AG08396 (cell line): ENCODE measurements at regions not wholly inside any gene's neighbourhood (a gene's known extent, or its start where the extent isn't known, plus 50 kb on each side); places are given as distances from the start of the nearest gene placed in this dataset.
"Not testable (repeated sequence)": the region's sequence is repeated elsewhere in the genome, so short reads cannot be mapped to it uniquely, and the experiment has no call there.

Source experiments
- DNase-seq: peaks from one replicate; pipeline ENCODE4 v3.0.0; 2012; ENCODE audit warnings: low spot score, mixed read lengths

DNA sequence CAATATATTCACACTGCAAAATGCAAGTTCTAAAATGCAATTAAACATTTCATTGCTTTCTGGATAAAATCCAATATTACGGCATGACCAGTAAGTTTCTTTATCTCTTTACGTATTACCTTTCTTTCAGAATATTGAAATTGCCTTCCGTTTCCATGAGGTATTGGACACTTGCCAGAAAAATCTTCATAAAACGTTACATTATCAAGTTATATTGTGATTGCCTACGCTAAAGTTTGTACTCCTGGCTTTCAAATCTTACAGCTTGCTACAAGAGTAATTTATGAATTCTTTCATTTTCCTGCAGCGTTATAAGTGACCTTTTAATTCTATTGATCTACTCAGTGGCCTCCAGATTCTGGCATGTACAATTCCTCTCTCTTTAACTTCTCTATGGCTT, 1349.3 kb downstream of the OTOL1 start:
- no peak for DNase-seq

DNA sequence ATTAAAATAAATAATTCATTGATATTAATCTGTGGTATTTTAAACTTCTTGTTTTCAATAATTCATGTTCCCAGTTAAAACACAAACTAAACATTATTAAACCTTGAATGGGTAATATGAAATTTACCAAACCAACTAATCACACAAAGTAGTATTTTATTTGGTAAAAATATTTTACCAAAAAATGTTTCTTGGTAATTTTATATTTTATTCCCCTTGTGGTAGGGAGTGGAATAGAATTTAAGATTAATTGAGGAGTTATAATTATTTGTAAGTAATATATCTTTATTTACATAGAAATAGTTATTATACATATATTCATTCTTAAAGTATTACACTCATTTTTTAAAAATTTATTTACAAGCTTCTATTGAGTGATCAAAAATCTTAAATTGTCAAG, 1350.9 kb downstream of the OTOL1 start:
- no peak for DNase-seq

DNA sequence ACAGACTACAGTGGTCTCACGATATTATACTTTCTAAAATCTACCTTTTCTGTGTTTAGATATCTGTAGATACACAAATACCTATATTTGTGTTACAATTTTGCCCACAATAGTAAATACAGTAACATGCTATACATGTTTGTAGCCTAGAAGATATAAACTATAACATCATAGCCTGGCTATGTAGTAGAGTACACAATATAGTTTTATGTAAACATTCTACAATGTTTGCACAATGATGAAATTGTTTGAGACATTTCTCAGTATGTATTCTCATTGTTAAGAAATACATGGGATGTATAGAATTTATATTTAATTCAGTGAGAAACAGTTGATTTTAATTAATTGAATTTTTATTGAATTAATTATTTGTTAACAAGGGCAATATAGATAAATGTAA, 1367.0 kb downstream of the OTOL1 start:
- no peak for DNase-seq

DNA sequence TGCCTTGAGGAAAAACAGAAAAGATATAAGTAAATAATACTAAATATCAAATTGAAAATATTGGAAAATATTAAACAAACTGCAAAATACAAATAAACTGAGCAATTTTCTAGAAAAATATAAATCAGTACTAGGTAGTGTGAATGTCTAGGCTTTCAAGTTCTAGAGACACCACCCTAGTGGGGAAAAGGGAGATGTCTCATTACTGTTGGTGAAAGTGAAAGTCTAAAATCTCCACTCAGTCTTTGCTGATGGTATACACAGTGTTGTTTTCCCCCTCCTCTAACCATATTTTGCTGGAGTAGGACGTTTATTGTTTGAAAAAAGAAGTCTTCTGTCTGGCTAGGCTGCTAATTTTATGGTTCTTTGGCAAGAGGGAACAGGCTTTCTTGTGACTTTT, 1368.9 kb downstream of the OTOL1 start:
- DNase-seq, result no peak

DNA sequence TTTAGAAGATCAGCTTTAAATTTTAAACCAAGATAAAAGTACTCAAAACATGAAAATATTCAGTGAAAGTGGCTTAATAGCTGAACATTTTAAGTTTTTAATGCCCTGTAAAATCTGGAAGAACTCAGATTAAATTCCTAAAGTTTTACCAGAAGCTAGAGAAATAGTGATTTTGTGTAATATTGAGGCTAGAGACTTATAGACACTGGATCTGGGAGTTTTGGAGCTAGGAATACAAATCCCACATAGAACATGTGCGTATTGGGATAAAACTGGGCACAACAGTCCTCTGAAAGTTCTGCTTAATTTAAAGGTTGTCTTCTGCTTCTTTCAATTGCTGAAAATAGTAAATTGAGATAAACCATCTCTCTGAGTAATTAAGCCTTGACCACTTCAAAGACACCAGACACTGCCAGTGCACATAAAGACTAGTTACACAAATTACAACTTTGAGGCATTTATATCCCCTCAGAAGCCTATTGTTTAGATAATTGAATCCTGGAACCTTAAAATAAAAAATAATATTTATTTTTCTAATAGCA, 1382.5 kb downstream of the OTOL1 start:
- DNase-seq, result no peak

DNA sequence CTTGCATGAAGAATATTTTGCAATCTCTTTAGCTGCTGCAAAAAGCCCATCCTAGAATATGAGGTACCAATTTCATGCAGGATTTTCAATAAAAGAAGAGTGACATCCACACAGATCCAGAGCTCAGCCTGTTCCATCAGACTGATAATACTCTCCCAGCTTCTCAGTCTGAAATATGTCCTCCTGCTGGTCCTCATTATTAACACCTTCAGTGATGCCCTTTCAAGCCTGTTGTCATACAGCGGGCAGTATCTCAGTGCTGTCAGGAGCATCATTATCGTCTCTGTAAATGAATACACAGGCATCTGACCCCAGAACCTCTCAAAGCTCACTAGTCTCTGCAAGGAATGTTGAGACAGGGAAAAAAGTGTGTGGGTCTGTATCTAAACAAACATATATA, 1387.8 kb downstream of the OTOL1 start:
- no peak for DNase-seq

DNA sequence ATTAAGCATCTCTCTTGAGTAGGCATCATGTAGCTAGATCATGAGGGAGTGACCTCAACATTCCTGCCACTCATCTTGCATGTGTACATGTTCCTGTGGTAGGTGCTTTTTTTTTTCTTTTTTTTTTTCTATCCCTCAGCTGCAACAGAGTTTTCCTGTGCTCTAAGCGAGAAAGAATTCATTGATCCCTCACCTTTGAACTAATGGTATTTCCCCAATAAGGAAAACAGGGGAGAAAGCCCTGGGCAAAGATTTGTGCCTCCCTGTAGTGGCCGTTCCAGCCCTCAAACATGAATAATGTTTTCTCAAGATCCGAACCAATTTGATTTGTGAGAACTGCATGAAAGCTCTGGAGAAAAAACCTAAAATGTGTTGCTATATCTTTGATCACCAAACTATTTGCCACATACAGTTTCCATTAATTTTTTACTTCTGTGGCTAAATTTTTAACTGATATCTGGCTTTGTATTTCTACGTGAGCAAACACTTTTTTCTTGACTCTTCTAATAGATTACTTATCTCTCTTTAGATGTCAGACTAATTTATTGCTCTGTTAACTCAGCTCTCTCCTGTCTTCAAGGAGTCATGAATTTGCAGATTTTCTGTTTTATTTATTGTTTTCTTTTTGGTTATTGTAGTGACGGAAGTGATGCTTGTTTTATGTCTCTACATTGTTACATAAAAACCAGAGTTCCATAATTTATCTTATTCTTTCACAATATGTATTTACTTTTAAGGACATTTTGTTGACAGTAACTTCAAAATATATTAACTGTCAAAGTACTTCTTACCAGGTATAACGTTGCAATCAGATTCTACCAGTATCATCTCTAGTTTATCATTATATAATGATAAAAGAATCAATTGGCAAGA, 1396.5 kb downstream of the OTOL1 start:
- no peak for DNase-seq

DNA sequence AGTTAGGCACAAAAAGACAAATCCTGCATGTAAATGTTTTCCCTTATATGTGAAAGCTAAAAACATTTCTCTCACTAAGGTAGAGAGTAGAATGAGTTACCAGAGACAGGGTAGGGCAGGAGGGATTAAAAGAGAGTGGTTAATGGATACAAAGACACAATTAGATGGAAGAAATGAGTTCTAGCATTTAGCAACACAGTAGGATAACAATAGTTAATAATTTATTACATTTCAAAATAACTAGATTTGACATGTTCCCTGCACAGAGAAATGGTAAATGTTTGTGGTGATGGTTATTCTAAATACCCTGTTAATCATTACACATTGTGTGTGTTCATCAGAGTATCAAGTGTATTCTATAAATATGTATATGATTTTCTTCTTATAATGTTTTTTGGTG, 1400.7 kb downstream of the OTOL1 start:
- DNase-seq, result no peak

DNA sequence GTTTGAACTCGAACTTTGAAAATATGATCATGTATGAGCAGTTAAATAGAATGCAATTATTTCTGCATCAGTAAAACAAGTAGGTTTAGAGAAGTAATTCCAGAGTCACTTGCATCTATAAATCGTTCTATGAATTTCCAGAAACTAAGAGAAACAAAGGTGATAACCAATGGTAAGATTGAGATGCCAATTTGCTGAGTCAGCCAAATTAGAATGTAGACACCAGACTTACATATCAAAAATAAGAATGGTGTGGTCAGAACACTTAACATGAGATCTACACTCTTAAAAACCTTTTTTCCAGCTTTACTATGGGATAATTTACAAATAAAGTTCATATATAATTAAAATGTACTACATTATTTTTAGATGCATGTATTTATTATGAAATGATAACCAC, 1435.9 kb downstream of the OTOL1 start:
- no peak for DNase-seq

DNA sequence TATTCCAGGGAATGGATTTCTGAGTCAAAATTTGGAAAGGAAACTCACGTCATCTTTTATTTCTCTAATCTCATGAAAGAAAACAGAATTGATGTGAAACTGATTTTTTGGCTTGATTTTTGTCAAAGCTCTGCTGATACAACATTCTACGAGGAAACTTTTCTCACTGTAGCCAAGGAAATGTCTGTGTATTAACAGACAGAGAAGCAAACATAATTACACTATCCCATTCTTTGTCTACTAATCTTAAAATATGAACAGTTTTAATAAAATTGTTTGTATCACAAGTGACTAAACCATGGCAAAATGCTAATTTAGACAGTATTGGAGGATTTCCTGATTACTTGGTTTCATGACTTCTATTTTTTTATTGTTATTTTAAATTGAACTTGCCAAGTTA, 1437.0 kb downstream of the OTOL1 start:
- DNase-seq, result no peak

DNA sequence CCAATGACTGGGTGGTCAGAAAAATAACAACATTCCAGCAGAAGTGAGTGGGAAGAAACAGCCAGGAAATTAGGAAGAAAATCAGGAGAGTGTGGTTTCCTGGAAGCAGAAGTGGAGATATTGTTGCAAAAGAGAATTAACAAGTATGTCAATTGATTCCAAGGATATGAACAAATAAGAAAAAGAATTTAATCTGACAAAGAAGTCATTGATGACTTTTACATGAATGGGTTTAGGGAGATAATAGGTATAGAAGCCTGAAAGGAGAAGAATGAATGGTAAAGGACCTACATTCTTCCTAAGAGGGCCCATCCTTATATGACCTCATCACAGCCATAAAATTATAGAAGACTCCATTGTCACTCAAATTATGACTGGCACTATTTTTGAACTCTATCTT, 1440.1 kb downstream of the OTOL1 start:
- DNase-seq, result no peak

DNA sequence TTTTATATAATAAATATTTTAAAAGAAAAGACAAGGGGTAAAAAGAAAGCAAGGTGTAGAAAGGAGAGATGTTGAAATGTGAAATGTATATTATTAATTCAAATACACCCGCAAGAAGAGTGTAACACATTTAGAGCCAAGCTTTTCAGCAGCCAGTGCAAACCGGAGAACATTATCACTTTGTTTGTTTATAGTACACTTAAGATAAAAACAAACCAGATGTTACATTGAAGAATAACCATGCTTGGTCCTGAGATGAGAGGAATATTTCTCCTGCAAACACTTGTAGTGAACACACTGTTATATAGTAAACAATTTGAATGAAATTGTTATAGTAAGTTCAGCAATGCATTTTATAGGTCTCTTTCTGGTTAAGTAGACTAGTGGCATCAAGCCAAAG, 1441.5 kb downstream of the OTOL1 start:
- no peak for DNase-seq

DNA sequence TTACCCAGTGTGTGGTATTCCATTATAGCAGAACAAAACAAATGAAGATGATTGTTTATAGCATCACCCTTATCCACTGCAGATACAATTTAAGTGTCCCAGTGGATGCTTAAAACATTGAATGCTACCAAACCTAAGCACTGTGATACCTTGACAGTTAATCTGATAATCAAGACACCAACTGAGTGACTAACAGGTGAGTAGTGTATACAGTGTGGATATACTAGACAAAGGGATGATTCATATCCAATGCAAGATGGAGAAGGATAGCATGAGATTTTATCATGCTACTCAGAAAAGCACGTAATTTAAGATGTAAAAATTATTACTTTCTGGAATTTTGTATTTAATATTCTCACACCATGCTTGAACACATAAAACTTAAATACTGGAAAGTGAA, 1449.0 kb downstream of the OTOL1 start:
- no peak for DNase-seq

DNA sequence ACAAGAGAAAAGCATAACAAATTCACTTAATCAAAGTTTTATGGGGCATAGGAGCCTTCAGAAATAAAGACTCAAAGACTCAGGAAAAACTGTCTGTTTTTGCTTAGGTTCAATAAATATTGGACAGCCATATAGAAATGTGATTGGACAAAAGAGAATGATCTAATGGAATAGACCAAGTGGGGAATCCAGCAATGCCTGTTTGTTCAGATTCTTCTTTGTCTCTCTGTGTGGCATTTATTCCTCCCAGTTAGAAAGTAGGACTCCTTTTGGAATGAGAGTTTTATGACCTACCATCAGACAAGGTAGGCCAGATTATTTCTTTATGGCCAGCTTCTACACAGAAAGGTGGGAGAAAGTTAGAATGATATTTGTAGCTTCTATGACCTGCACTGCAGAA, 1460.1 kb downstream of the OTOL1 start:
- no peak for DNase-seq

DNA sequence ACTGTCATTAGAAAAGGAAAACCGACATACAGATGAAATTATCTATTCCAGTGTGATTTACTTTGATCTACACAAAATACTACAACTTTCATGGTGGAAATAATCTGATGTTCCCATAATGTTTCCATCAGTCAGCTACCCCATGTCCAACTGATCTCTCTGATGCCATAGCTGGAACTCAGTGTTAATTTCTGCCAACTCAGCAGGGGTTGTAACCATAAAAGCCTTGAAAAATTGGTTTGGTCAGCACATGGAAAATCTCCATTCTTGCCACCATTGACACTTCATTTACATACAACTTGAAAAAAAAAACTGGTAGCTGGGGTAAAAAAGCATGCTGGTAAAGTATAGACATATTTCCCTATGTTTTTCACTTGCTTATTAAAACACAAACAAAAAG, 1463.7 kb downstream of the OTOL1 start:
- DNase-seq, result no peak

DNA sequence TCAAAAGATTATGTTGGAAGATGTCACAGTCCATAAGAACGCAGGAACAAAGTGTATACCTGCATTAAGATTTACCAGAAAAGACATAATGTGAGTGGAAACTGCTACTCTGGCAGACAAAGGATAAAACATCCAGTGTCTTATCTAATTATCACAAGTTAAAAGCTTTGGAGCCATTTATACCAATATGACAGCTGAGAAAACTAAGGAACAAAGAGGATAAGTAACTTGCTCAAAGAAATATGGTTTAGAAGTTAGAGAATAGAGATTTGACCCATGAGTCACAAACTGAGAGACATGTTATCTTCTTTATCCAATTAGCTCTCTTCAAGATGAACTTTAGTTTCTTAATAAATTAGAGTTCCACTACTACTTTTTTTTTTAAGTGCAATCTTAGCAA, 1473.7 kb downstream of the OTOL1 start:
- no peak for DNase-seq

DNA sequence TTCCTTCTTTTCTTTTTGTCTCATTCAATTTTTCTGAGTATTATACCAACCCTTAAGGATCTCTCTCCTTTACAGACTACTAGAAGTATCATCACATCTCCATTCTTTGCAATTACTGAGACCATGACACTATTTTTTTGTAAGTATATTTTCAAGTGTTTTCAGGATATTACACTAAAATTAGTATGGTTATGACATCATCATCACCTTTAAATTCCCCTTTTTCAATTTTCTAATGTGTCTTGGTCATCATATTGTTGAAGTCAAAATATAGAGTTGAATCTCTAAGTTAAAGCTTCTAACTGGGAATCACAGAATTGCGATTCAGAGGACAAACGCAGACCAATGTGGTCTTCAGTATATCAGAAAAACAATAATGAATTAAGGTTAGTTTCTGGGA, 1475.1 kb downstream of the OTOL1 start:
- DNase-seq, result no peak

DNA sequence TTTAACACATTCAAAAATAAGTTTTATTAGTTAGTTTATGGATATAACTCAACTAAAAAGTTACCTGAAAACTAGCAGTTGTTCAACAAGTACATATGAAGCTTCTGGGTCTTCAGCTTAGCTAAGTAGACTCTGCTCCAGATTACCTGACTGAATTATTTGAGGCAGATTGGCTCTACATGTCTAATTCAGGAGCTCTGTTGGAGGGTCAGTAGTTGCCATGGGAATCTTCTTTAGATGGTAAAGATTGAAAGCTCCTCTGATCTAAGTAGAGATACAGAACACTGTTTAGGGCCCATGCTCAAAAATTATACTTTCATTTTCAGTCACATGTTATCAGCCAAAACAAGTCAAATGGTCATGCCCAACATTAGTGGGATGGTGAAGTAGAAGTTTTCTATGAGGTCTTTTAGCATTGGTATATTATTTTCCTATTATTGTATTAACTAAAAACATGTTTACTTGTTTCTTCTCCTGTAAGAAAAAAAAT, 1476.9 kb downstream of the OTOL1 start:
- no peak for DNase-seq

DNA sequence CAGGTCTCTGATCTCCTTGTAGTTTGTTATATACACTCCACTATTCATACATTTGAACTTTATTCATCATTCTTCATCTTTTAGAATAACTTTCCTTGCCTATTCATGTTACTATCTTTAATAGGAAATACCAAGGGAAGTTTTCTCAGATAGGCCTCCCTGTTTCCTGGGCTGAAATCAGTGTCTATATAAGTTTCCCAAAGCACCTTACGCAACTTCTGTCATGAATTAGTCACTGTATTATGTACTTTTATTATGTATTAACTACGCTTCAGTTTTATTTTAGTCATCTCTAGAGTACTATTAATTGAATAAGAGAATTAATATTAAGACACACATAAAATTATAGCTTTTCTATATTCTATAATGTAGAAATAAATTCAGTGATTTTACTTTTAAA, 1481.5 kb downstream of the OTOL1 start:
- DNase-seq, result no peak

DNA sequence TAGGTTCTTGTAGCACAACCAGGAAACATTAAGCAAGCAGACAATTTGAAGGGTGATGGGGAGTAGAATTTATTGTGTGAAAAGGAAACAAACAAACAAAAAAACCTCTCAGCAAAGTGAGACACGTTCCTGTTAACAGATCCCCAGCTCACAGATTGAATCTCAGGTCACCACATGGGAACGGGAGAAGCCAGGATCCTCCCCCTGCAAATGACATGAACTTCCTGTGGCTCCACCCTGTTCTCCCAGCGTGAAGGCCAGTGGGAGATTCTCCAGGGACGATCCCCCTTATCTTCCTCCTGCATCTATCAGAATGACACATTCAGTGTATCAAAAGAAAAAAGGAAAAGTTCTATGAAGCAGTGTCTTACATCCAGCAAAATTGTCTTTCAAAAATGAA, 1488.1 kb downstream of the OTOL1 start:
- DNase-seq, result no peak

DNA sequence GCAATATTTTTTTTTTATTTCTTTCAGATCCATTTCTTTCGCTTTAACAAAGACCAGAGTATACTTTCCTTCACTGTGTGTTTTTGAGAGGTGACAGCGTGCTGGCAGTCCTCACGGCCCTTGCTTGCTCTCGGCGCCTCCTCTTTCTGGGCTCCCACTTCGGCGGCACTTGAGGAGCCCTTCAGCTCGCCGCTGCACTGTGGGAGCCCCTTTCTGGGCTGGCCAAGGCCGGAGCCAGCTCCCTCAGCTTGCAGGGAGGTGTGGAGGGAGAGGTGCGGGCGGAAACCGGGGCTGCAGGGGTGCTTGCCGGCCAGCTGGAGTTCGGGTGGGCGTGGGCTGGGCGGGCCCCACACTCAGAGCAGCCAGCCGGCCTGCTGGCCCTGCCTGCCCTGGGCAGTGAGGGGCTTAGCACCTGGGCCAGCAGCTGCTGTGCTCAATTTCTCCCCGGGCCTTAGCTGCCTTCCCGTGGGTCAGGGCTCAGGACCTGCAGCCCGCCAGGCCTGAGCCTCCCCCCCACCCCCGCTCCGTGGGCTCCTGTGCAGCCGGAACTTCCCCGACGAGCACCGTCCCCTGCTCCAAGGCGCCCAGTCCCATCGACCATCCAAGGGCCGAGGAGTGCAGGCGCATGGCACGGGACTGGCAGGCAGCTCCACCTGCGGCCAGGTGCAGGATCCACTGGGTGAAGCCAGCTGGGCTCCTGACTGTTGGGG, 1490.6 kb downstream of the OTOL1 start:
- DNase-seq, result not testable (repeated sequence)

DNA sequence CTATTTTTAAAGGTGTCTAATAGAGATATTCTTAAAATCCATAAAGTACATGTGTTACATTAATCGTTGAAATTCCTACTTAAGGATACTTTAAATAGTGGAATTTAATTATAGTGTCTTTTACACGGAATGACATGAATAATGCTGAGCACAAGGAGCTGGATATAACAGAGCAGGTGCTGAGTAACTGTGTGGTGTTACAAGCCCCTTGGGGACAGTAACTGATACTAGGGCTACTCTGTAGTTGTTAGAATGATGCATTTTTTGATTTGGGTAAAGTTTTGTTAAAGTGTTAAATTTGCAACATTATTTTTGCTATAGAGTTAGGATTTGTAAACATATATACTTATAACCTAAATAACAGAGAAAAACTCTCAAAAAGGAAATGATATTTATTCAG, 1496.1 kb downstream of the OTOL1 start:
- DNase-seq, result no peak

DNA sequence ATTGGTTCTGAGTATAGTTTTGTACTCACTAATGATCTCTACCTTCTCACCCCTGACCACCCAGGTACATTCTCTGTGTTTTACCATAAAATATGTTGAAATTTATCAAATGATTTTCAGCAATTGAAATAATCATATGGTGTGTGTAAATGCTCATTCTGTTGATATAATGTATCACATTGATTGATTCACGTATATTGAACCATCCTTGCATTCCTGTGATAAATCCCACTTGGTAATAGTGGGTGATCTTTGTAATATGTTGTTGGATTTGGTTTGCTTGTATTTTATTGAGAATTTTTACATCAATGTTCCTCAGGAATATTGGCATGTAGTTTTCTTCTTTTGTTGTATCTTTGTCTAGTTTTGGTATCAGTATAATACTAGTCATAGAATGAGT, 1497.6 kb downstream of the OTOL1 start:
- no peak for DNase-seq
